CD14-positive monocyte (primary cell): ENCODE measurements at regions not wholly inside any gene's neighbourhood (a gene's known extent, or its start where the extent isn't known, plus 50 kb on each side); places are given as distances from the start of the nearest gene placed in this dataset.

Experiments
- DNase-seq, 3 donors: peaks; one replicate each; pipeline ENCODE4 v3.0.0-alpha.2; 2011 to 2022
- H2AFZ ChIP-seq: 2 replicates; pipeline ENCODE4 v1.6.0; 2012; ENCODE audit warnings: mild to moderate bottlenecking, low read depth, low read length, inconsistent platforms; ENCODE audit not compliant: insufficient read depth, poor library complexity, severe bottlenecking
- H3K27ac ChIP-seq, 2 donors: 1 replicate in 1 of 2; 2 replicates in 1 of 2; pipeline ENCODE4 v1.5.1; 2012 to 2013; ENCODE audit warnings: low read length in 2 of 2, control low read depth in 1 of 2, inconsistent platforms in 1 of 2, low read depth in 1 of 2, mild to moderate bottlenecking in 1 of 2
- H3K27me3 ChIP-seq, 2 donors: one replicate each; pipeline versions ENCODE4 v1.6.0 to v1.6.1; 2011 to 2013; ENCODE audit warnings: low read length in 2 of 2; ENCODE audit not compliant: control insufficient read depth in 2 of 2, insufficient read depth in 2 of 2
- H3K36me3 ChIP-seq, 2 donors: replicated peaks in 1 of 2; 1 replicate in 1 of 2; 2 replicates in 1 of 2; pipeline versions ENCODE4 v1.5.1 to v1.6.1; 2012 to 2013; ENCODE audit warnings: low read length in 2 of 2, control low read depth in 1 of 2, inconsistent platforms in 1 of 2, mild to moderate bottlenecking in 1 of 2; ENCODE audit not compliant: insufficient read depth in 2 of 2, control insufficient read depth in 1 of 2
- H3K4me1 ChIP-seq, 2 donors: 1 replicate in 1 of 2; 2 replicates in 1 of 2; pipeline versions ENCODE4 v1.5.1 to v1.6.1; 2012 to 2013; ENCODE audit warnings: low read length in 2 of 2, control low read depth in 1 of 2, inconsistent platforms in 1 of 2, mild to moderate bottlenecking in 1 of 2, moderate library complexity in 1 of 2; ENCODE audit not compliant: insufficient read depth in 2 of 2, control insufficient read depth in 1 of 2
- H3K4me2 ChIP-seq: replicated peaks from 2 replicates; pipeline ENCODE3; 2012; ENCODE audit warnings: low read length, moderate library complexity, mild to moderate bottlenecking; ENCODE audit not compliant: poor library complexity, severe bottlenecking; ENCODE audit errors: extremely low read depth
- H3K4me3 ChIP-seq, 3 experiments: fragments of 200-600 bp in 1 of 3; sonication (generic) in 1 of 3; replicated peaks in 1 of 3; 1 replicate in 2 of 3; 2 replicates in 1 of 3; pipeline ENCODE4 v1.5.1; 2011 to 2013; ENCODE audit warnings: low read length in 3 of 3, mild to moderate bottlenecking in 3 of 3, control low read depth in 2 of 3, low read depth in 2 of 3, inconsistent platforms in 1 of 3, moderate library complexity in 1 of 3
- H3K79me2 ChIP-seq: 2 replicates; pipeline ENCODE4 v1.6.0; 2012; ENCODE audit warnings: mild to moderate bottlenecking, control low read depth, inconsistent platforms, low read length, moderate library complexity; ENCODE audit not compliant: insufficient read depth
- H3K9ac ChIP-seq: 2 replicates; pipeline ENCODE4 v1.6.0; 2017; ENCODE audit warnings: low read length, mild to moderate bottlenecking; ENCODE audit not compliant: insufficient read depth, poor library complexity, severe bottlenecking
- H3K9me3 ChIP-seq, 2 donors: replicated peaks in 1 of 2; 1 replicate in 1 of 2; 2 replicates in 1 of 2; pipeline versions ENCODE4 v1.5.1 to v1.6.1; 2012 to 2013; ENCODE audit warnings: low read length in 2 of 2, control low read depth in 1 of 2; ENCODE audit not compliant: control insufficient read depth in 1 of 2, insufficient read depth in 1 of 2
- H4K20me1 ChIP-seq: 2 replicates; pipeline ENCODE4 v1.6.0; 2012; ENCODE audit warnings: mild to moderate bottlenecking, low read length, control low read depth, moderate library complexity; ENCODE audit not compliant: insufficient read depth
- H3K27ac Mint-ChIP-seq, 7 donors: one replicate each; pipeline ENCODE4 v1.8.0; 2020; ENCODE audit warnings: mild to moderate bottlenecking in 7 of 7, mixed read lengths in 7 of 7, moderate library complexity in 6 of 7, inconsistent platforms in 2 of 7
- H3K27me3 Mint-ChIP-seq, 3 donors: one replicate each; pipeline ENCODE4 v1.8.0; 2021 to 2022; ENCODE audit warnings: low read depth in 3 of 3, mild to moderate bottlenecking in 3 of 3, mixed read lengths in 3 of 3, moderate library complexity in 3 of 3, inconsistent platforms in 1 of 3
- H3K36me3 Mint-ChIP-seq, 2 donors: one replicate each; pipeline ENCODE4 v1.8.0; 2020; ENCODE audit warnings: mixed read lengths in 2 of 2, inconsistent platforms in 1 of 2, mild to moderate bottlenecking in 1 of 2
- H3K4me1 Mint-ChIP-seq: one replicate; pipeline ENCODE4 v1.8.0; 2020; ENCODE audit warnings: mild to moderate bottlenecking, mixed read lengths
- H3K4me3 Mint-ChIP-seq, 2 donors: one replicate each; pipeline ENCODE4 v1.8.0; 2020; ENCODE audit warnings: mild to moderate bottlenecking in 2 of 2, mixed read lengths in 2 of 2, moderate library complexity in 1 of 2
- H3K9me3 Mint-ChIP-seq, 7 donors: one replicate each; pipeline ENCODE4 v1.8.0; 2020 to 2022; ENCODE audit warnings: mixed read lengths in 7 of 7, mild to moderate bottlenecking in 6 of 7, moderate library complexity in 6 of 7, inconsistent platforms in 2 of 7
- WGBS: methylation state at CpG from one replicate; pipeline ENCODE4 v1.1.5; 2013; ENCODE audit warnings: missing lambda C conversion rate; ENCODE audit not compliant: insufficient coverage; 5-methylcytosine and 5-hydroxymethylcytosine counted together
- intact Hi-C, 2 donors: fragments of 100-400 bp; cut with micrococcal nuclease; formaldehyde crosslinking; loops; one replicate each; pipeline versions ENCODE4 v1.15.0 to v1.15.1; 2023
- TF ChIP-seq, protein P1 (sequence below): fragments of 200-600 bp; IDR thresholded peaks from one replicate; pipeline ENCODE4 v1.8.0; 2022; ENCODE audit warnings: antibody characterized with exemption, mild to moderate bottlenecking

DNA sequence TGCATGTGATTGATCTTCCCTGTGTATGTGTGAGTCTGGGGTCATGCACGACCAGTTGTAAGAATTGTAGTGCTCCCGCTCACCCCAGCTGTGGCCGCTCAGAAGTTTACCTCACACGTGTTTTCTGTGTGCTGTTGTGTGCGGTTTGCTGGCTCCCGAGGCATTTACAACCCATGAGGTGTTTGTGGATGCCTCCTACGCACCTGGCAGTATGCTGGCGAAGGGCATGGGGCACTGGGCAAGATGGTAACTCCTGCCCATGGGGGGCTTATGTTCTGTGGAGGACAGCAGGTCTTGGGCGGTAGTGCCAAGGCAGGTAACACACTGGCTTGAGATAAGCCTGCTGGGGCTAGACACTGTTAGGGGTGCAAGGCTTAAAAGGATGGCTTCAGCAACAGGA lies 102.6 kb upstream of the HS6ST1 start:
- H3K9me3 ChIP-seq: peaks cover 0 to 3% of the 10 kb centered on the region in 2 donors
- H3K4me3 ChIP-seq: no peak overlapping the region
- no peaks in the 10 kb centered on the region for H3K36me3 ChIP-seq
- no peak overlapping the region for H3K4me3 Mint-ChIP-seq
- no peaks in the 10 kb centered on the region for H3K4me1 ChIP-seq
- no peak for DNase-seq
- no peak overlapping the region for H3K27ac Mint-ChIP-seq
- H3K4me1 Mint-ChIP-seq: no peaks in the 10 kb centered on the region
- no peak overlapping the region for H2AFZ ChIP-seq
- H3K9me3 Mint-ChIP-seq: peaks cover 4 to 23% (median 6%) of the 10 kb centered on the region in 7 donors
- no peaks in the 10 kb centered on the region for H3K36me3 Mint-ChIP-seq
- H3K9ac ChIP-seq: no peak overlapping the region
- intact Hi-C loops: no loop called here
- no peak overlapping the region for H3K27ac ChIP-seq
- no peaks in the 10 kb centered on the region for H3K27me3 ChIP-seq
- H3K4me2 ChIP-seq: no peak overlapping the region
- TF ChIP-seq, protein P1, sequence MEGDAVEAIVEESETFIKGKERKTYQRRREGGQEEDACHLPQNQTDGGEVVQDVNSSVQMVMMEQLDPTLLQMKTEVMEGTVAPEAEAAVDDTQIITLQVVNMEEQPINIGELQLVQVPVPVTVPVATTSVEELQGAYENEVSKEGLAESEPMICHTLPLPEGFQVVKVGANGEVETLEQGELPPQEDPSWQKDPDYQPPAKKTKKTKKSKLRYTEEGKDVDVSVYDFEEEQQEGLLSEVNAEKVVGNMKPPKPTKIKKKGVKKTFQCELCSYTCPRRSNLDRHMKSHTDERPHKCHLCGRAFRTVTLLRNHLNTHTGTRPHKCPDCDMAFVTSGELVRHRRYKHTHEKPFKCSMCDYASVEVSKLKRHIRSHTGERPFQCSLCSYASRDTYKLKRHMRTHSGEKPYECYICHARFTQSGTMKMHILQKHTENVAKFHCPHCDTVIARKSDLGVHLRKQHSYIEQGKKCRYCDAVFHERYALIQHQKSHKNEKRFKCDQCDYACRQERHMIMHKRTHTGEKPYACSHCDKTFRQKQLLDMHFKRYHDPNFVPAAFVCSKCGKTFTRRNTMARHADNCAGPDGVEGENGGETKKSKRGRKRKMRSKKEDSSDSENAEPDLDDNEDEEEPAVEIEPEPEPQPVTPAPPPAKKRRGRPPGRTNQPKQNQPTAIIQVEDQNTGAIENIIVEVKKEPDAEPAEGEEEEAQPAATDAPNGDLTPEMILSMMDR: no peak
- WGBS: 97% methylated on average over 7 of the region's 9 CpGs
- H3K79me2 ChIP-seq: no peaks in the 10 kb centered on the region
- H4K20me1 ChIP-seq: no peaks in the 10 kb centered on the region
- peaks cover 0 to 6% (median 0%) of the 10 kb centered on the region in 3 donors for H3K27me3 Mint-ChIP-seq

DNA sequence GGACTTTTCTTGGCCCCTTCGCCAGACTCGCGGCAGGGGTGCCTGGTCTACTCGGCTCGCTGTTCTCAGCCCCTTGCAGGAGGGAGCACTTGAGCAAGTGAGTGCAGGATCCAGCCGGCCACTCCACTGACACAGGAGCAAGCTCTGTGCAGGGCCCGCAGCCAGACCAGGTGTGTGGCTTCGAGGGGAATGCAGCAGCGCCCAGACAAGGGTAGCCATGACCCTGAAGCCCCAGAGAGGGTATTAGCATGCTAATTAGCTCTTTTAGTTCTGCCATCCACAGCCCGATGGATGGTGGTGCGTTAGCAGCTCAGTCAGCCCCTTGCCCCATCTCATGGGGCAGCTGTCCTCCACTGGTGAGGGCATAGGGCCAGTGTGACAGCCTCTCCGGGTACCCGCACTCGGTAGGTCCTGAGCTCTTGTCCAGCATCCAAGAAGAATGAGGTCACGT lies 103.2 kb upstream of the HS6ST1 start:
- Mint-ChIP-seq H3K36me3 (no peaks in the 10 kb centered on the region), H3K9me3 (peaks cover 4 to 23% (median 6%) of the 10 kb centered on the region in 7 donors), H3K4me3 (no peak overlapping the region), H3K4me1 (no peaks in the 10 kb centered on the region), H3K27me3 (peaks cover 0 to 6% (median 0%) of the 10 kb centered on the region in 3 donors), H3K27ac (no peak overlapping the region)
- Histone ChIP-seq H3K9ac (no peak overlapping the region), H3K4me3 (no peak overlapping the region), H3K27me3 (no peaks in the 10 kb centered on the region), H3K4me2 (no peak overlapping the region), H2AFZ (no peak overlapping the region), H3K36me3 (no peaks in the 10 kb centered on the region), H3K4me1 (no peaks in the 10 kb centered on the region), H4K20me1 (no peaks in the 10 kb centered on the region), H3K27ac (no peak overlapping the region), H3K79me2 (no peaks in the 10 kb centered on the region), H3K9me3 (peaks cover 0 to 3% of the 10 kb centered on the region in 2 donors)
- intact Hi-C loops: no loop called here
- TF ChIP-seq, protein P1: no peak
- no peak for DNase-seq
- WGBS: 92% methylated on average over 14 of the region's 15 CpGs
